PFSK-1 (cell line): ENCODE measurements at regions not wholly inside any gene's neighbourhood (a gene's known extent, or its start where the extent isn't known, plus 50 kb on each side); places are given as distances from the start of the nearest gene placed in this dataset.

ENCODE experiments used
- POLR2AphosphoS5 ChIP-seq: IDR thresholded peaks from 2 replicates; pipeline ENCODE4 v1.6.1; 2012; ENCODE audit warnings: low read depth, mild to moderate bottlenecking, control low read depth, low read length, moderate library complexity
- TAF1 ChIP-seq: IDR thresholded peaks from 2 replicates; pipeline ENCODE4 v1.6.1; 2012; ENCODE audit warnings: low read length, control low read depth, borderline replicate concordance; ENCODE audit not compliant: insufficient read depth

DNA sequence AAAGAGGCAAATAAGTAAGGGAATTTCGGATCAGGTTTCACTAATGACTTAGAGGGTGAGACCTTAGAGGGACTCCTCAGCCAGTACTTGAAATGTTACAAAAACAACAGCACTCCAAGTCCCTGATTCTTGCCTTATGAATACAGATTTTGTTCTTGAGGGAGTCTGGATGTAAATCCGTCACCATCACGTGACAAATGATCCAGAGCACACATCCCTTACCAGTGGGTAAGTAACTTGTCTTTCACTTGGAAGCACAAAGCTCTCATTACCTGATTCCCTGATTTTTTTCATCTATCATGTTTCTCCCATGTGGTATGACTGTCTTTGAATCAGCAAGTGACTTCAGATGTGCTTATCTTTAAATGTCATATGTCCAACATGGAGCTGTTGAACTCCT, 595.3 kb upstream of the POU3F2 start:
- TF ChIP-seq TAF1 = no peak
- TF ChIP-seq POLR2AphosphoS5 = no peak
